ENCODE measurements at regions not wholly inside any gene's neighbourhood (a gene's known extent, or its start where the extent isn't known, plus 50 kb on each side); places are given as distances from the start of the nearest gene placed in this dataset.
A peak's percentile ranks its signal among the peaks of the same experiment; 100 is the strongest.

DNA sequence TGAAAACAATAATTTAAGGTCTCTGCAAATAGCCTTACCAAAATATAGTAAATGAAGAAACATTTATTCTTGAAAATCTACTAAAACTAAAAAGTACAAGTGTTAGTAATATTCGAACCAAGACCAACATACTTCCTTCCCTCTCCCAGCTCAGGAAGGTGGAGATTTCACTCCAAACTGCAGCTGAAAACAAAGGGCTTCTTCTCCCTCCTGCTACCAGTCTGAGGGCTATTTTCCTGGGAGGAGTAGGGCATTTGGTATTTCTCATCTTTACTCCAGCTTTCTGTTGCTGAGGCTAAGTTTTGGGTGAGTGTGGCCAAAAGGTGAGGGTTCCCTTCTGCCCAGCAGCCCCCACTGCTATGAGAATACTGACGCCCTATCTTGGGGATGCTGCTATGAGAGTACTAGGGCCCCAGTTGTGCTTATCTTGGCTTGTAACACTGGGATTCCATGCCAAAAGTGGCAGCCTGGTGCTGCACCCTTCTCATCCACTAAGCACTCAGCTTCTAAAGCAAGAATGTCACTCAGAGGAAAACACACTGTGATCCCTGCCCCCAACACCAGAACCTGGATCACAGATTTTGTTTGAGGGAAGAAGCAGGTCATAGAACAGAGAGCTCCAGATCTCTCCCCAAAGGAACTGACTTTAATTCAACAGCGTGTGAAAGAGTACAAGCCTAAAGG lies 130.7 kb upstream of the KLF7 start:
- Histone ChIP-seq H3K36me3 (no peaks in the 10 kb centered on the region), H3K27me3 (ENCODE audit: low read depth) (no peaks in the 10 kb centered on the region), H3K4me1 (peaks cover 11% of the 10 kb centered on the region), H3K27ac (replicated peaks) (peak overlapping the region; percentile 65), H3K9me3 (replicated peaks) (peaks cover 9% of the 10 kb centered on the region), H3K4me3 (no peak overlapping the region)
- peak; percentile 20 for DNase-seq
- TF ChIP-seq, protein P1, sequence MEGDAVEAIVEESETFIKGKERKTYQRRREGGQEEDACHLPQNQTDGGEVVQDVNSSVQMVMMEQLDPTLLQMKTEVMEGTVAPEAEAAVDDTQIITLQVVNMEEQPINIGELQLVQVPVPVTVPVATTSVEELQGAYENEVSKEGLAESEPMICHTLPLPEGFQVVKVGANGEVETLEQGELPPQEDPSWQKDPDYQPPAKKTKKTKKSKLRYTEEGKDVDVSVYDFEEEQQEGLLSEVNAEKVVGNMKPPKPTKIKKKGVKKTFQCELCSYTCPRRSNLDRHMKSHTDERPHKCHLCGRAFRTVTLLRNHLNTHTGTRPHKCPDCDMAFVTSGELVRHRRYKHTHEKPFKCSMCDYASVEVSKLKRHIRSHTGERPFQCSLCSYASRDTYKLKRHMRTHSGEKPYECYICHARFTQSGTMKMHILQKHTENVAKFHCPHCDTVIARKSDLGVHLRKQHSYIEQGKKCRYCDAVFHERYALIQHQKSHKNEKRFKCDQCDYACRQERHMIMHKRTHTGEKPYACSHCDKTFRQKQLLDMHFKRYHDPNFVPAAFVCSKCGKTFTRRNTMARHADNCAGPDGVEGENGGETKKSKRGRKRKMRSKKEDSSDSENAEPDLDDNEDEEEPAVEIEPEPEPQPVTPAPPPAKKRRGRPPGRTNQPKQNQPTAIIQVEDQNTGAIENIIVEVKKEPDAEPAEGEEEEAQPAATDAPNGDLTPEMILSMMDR (IDR thresholded peaks at IDR 0.05; ENCODE audit: borderline replicate concordance), result no peak
- intact Hi-C loops (cut with micrococcal nuclease), result no loop called here

DNA sequence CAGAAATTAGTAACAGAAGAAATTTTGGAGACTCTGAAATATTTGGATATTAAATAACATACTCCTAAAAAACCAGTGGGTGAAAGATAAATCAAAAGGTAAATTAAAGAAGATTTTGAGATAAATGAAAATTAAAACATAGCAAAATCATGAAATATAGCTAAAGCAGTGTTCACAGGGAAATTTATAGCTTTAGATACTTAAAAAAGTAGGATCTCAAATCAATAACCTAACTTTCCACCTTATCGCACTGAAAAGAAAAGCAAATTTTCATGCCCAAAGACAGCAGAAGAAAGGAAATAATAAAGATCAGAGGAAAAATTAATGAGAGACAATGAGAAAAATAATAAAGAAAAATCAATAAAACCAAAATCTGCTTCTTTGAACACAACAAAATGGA lies 135.1 kb upstream of the KLF7 start:
- Histone ChIP-seq H3K9me3 (replicated peaks) (peaks cover 11% of the 10 kb centered on the region), H3K27me3 (ENCODE audit: low read depth) (no peaks in the 10 kb centered on the region), H3K4me3 (no peak overlapping the region), H3K4me1 (peaks cover 11% of the 10 kb centered on the region), H3K36me3 (no peaks in the 10 kb centered on the region), H3K27ac (replicated peaks) (no peak overlapping the region)
- TF ChIP-seq, protein P1 (IDR thresholded peaks at IDR 0.05; ENCODE audit: borderline replicate concordance), result no peak
- intact Hi-C loops (cut with micrococcal nuclease), result no loop called here
- DNase-seq, result no peak

GRCh38 chr2:207304761-207305160 lies 139.0 kb upstream of the KLF7 start:
- H3K4me1 ChIP-seq, result no peaks in the 10 kb centered on the region
- no peak for DNase-seq
- H3K9me3 ChIP-seq (replicated peaks), result peaks cover 11% of the 10 kb centered on the region
- H3K36me3 ChIP-seq, result no peaks in the 10 kb centered on the region
- TF ChIP-seq, protein P1 (IDR thresholded peaks at IDR 0.05; ENCODE audit: borderline replicate concordance), result no peak
- H3K4me3 ChIP-seq, result no peak overlapping the region
- H3K27ac ChIP-seq (replicated peaks), result no peak overlapping the region
- H3K27me3 ChIP-seq (ENCODE audit: low read depth), result no peaks in the 10 kb centered on the region
- intact Hi-C loops (cut with micrococcal nuclease), result no loop called here

DNA sequence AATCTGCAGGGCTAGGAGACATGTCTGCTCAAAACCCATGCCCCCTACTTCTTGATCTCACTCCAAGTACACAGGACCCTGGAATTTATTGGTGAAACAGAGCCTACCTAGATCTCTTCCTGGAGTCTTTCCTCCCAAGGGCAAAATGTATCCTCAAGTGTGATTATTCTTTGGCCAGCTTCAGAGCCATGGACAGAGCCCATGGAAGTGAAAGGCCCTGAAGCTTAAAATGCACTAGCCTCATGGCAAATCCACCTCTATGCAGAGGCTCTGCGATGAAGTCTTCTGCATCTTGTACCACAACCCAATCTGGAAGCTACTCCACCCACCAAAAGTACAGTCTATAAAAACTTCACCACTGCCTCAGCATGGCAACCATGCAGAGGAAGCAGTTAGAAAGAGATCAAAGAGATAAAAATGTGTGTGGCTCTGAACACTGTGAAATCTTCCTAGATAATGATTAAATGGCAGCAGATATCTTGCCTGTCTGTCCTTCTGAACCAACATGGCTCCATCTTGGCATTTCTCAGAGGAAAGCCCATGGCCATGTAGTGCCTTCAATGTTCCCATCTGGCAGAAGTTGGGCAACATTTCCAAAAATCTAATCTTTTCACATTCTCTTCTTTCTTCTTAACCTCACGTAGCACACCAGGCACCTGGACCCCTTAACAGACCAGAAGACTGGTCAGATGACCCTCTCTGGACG lies 142.9 kb upstream of the KLF7 start:
- no peak overlapping the region for H3K27ac ChIP-seq (replicated peaks)
- TF ChIP-seq, protein P1 (IDR thresholded peaks at IDR 0.05; ENCODE audit: borderline replicate concordance), result no peak
- no peaks in the 10 kb centered on the region for H3K9me3 ChIP-seq (replicated peaks)
- H3K4me1 ChIP-seq, result peaks cover 17% of the 10 kb centered on the region
- intact Hi-C loops (cut with micrococcal nuclease), result no loop called here
- DNase-seq, result no peak
- H3K36me3 ChIP-seq, result no peaks in the 10 kb centered on the region
- no peaks in the 10 kb centered on the region for H3K27me3 ChIP-seq (ENCODE audit: low read depth)
- no peak overlapping the region for H3K4me3 ChIP-seq

DNA sequence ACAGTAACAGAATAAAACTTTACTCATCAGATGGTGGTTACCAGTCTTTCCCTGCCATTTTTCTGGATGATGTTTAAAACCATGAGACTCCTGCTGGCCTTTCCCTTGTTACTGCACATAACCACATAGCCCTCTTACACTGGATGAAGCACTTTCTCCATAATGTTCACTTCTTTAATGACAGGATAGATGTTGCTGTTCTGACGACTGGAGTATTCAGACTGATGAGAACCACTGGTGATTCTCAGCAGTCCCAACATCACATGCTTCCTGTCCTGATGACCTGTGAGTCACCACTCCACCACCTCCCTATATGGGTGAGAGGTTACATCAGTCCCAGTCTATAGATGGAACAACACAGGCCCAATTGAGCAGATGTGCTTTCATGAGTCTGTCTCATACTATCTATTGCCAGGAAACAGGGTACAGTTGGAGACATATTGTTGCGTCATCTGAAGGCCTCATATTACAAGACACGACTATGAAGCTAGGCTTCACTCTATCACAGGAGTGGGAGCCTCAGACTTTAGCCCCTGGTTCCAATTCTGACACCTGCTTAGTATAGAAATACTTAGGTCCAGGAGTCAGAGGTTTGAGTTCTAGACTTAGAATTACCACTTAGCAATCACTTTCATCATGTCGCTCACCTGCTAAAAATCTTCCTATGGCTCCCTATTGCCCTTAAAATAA lies 145.7 kb upstream of the KLF7 start:
- TF ChIP-seq, protein P1 (IDR thresholded peaks at IDR 0.05; ENCODE audit: borderline replicate concordance), result peak; percentile 33
- Histone ChIP-seq H3K4me3 (no peak overlapping the region), H3K36me3 (no peaks in the 10 kb centered on the region), H3K27me3 (ENCODE audit: low read depth) (no peaks in the 10 kb centered on the region), H3K27ac (replicated peaks) (peak overlapping the region; percentile 30), H3K9me3 (replicated peaks) (no peaks in the 10 kb centered on the region), H3K4me1 (peaks cover 17% of the 10 kb centered on the region)
- intact Hi-C loops (cut with micrococcal nuclease), result no loop called here
- no peak for DNase-seq
